ENCODE measurements at regions not wholly inside any gene's neighbourhood (a gene's known extent, or its start where the extent isn't known, plus 50 kb on each side); places are given as distances from the start of the nearest gene placed in this dataset.
A peak's percentile ranks its signal among the peaks of the same experiment; 100 is the strongest.
"Not testable (repeated sequence)": the region's sequence is repeated elsewhere in the genome, so short reads cannot be mapped to it uniquely, and the experiment has no call there.

GRCh38 chr4:67412153-67412712 lies 133.1 kb downstream of the CENPC start:
- not testable (repeated sequence) for DNase-seq

GRCh38 chr4:67403342-67403741 lies 142.0 kb downstream of the CENPC start:
- DNase-seq = no peak

GRCh38 chr4:67401902-67402301 lies 143.4 kb downstream of the CENPC start:
- no peak for DNase-seq

GRCh38 chr4:67397931-67398330 lies 147.4 kb downstream of the CENPC start:
- DNase-seq = no peak

GRCh38 chr4:67397031-67397430 lies 148.3 kb downstream of the CENPC start:
- DNase-seq = no peak

- no peak for DNase-seq
These were observed 149.3 kb downstream of the CENPC start for GRCh38 chr4:67396008-67396407.

GRCh38 chr4:67394879-67395278 lies 150.4 kb downstream of the CENPC start:
- no peak for DNase-seq

GRCh38 chr4:67393699-67394281 lies 151.5 kb downstream of the CENPC start:
- DNase-seq = peak; percentile 67

GRCh38 chr4:67393007-67393406 lies 152.3 kb downstream of the CENPC start:
- DNase-seq = no peak

- not testable (repeated sequence) for DNase-seq
These were observed 163.9 kb downstream of the CENPC start for GRCh38 chr4:67381406-67381804.

- not testable (repeated sequence) for DNase-seq
These were observed 164.4 kb downstream of the CENPC start for GRCh38 chr4:67380702-67381405.

- no peak for DNase-seq
These were observed 165.1 kb downstream of the CENPC start for GRCh38 chr4:67380154-67380553.

GRCh38 chr4:67375291-67375690 lies 170.0 kb downstream of the CENPC start:
- DNase-seq = no peak

- DNase-seq = no peak
These were observed 173.7 kb downstream of the CENPC start for GRCh38 chr4:67371615-67372014.

GRCh38 chr4:67366311-67366861 lies 178.9 kb downstream of the CENPC start:
- no peak for DNase-seq

- no peak for DNase-seq
These were observed 179.6 kb downstream of the CENPC start for GRCh38 chr4:67365661-67366245.

- no peak for DNase-seq
These were observed 189.5 kb downstream of the CENPC start for GRCh38 chr4:67355806-67356205.

GRCh38 chr4:67346654-67347053 lies 198.6 kb downstream of the CENPC start:
- DNase-seq = no peak

- no peak for DNase-seq
These were observed 200.5 kb downstream of the CENPC start for GRCh38 chr4:67344594-67345380.

GRCh38 chr4:67343199-67343598 lies 202.1 kb downstream of the CENPC start:
- DNase-seq = no peak

- DNase-seq = peak; percentile 27
These were observed 203.0 kb downstream of the CENPC start for GRCh38 chr4:67342291-67342690.

GRCh38 chr4:67333664-67334063 lies 211.6 kb downstream of the CENPC start:
- no peak for DNase-seq

- peak; percentile 3 for DNase-seq
These were observed 212.7 kb downstream of the CENPC start for GRCh38 chr4:67332627-67333026.

All from suppressor macrophage treated with lipopolysaccharide for 4 hours (primary cell).